22Rv1 (cell line): ENCODE measurements at regions not wholly inside any gene's neighbourhood (a gene's known extent, or its start where the extent isn't known, plus 50 kb on each side); places are given as distances from the start of the nearest gene placed in this dataset.

Experiments
- CTCF ChIP-seq: fragments of 450-650 bp; IDR thresholded peaks from 2 replicates; pipeline ENCODE4 v1.5.1; 2017; ENCODE audit warnings: mild to moderate bottlenecking
- ZFX ChIP-seq: fragments of 450-650 bp; IDR thresholded peaks from 2 replicates; pipeline ENCODE4 v1.6.1; 2017; ENCODE audit warnings: antibody characterized with exemption, borderline replicate concordance

GRCh38 chr2:153786016-153786415 is 85.7 kb upstream of the GALNT13 start:
- no peak for TF ChIP-seq CTCF
- TF ChIP-seq ZFX = no peak
